RKO (cell line): ENCODE measurements at regions not wholly inside any gene's neighbourhood (a gene's known extent, or its start where the extent isn't known, plus 50 kb on each side); places are given as distances from the start of the nearest gene placed in this dataset.
"Not testable (repeated sequence)": the region's sequence is repeated elsewhere in the genome, so short reads cannot be mapped to it uniquely, and the experiment has no call there.

Source experiments
- DNase-seq: peaks from one replicate; pipeline ENCODE4 v3.0.0-alpha.2; 2016; ENCODE audit warnings: low spot score

GRCh38 chr16:64102654-64103053 lies 1019.2 kb downstream of the CDH11 start:
- DNase-seq: no peak

- no peak for DNase-seq
Measured at GRCh38 chr16:64098451-64098850, 1023.4 kb downstream of the CDH11 start.

GRCh38 chr16:64096689-64097088 lies 1025.2 kb downstream of the CDH11 start:
- DNase-seq: no peak

- DNase-seq: no peak
Measured at GRCh38 chr16:64094992-64095634, 1026.8 kb downstream of the CDH11 start.

GRCh38 chr16:64094181-64094965 lies 1027.5 kb downstream of the CDH11 start:
- DNase-seq: no peak

GRCh38 chr16:64092271-64092670 lies 1029.6 kb downstream of the CDH11 start:
- DNase-seq: peak; percentile 55

GRCh38 chr16:64090327-64090726 lies 1031.5 kb downstream of the CDH11 start:
- DNase-seq: no peak

- DNase-seq: peak; percentile 24
Measured at GRCh38 chr16:64089697-64090096, 1032.2 kb downstream of the CDH11 start.

GRCh38 chr16:64088838-64089237 lies 1033.0 kb downstream of the CDH11 start:
- no peak for DNase-seq

GRCh38 chr16:64085296-64085695 lies 1036.6 kb downstream of the CDH11 start:
- DNase-seq: no peak

GRCh38 chr16:64084706-64085105 lies 1037.2 kb downstream of the CDH11 start:
- no peak for DNase-seq

GRCh38 chr16:64083428-64084129 lies 1038.3 kb downstream of the CDH11 start:
- DNase-seq: no peak

- no peak for DNase-seq
Measured at GRCh38 chr16:64077242-64077641, 1044.6 kb downstream of the CDH11 start.

- DNase-seq: no peak
Measured at GRCh38 chr16:64074706-64075105, 1047.2 kb downstream of the CDH11 start.

- DNase-seq: not testable (repeated sequence)
Measured at GRCh38 chr16:64072131-64072730, 1049.6 kb downstream of the CDH11 start.

- no peak for DNase-seq
Measured at GRCh38 chr16:64065523-64065922, 1056.3 kb downstream of the CDH11 start.

- DNase-seq: no peak
Measured at GRCh38 chr16:64061621-64062020, 1060.2 kb downstream of the CDH11 start.

GRCh38 chr16:64060631-64061030 lies 1061.2 kb downstream of the CDH11 start:
- DNase-seq: no peak

- no peak for DNase-seq
Measured at GRCh38 chr16:64058685-64059084, 1063.2 kb downstream of the CDH11 start.

- peak; percentile 52 for DNase-seq
Measured at GRCh38 chr16:64051824-64052223, 1070.0 kb downstream of the CDH11 start.

GRCh38 chr16:64047878-64048277 lies 1074.0 kb downstream of the CDH11 start:
- DNase-seq: no peak

- DNase-seq: no peak
Measured at GRCh38 chr16:64047207-64047606, 1074.7 kb downstream of the CDH11 start.

GRCh38 chr16:64035337-64035736 lies 1086.5 kb downstream of the CDH11 start:
- DNase-seq: no peak
